RWPE2 (cell line): ENCODE measurements at regions not wholly inside any gene's neighbourhood (a gene's known extent, or its start where the extent isn't known, plus 50 kb on each side); places are given as distances from the start of the nearest gene placed in this dataset.
"Not testable (repeated sequence)": the region's sequence is repeated elsewhere in the genome, so short reads cannot be mapped to it uniquely, and the experiment has no call there.

Source experiments
- ATAC-seq: fragments of 200-7000 bp; cut with Tn5 transposase; 3 replicates; pipeline ENCODE4 v1.9.1; 2021; ENCODE audit warnings: low read depth
- DNase-seq: peaks from one replicate; pipeline ENCODE4 v3.0.0-alpha.2; 2020; ENCODE audit warnings: low spot score
- H3K27ac ChIP-seq: fragments of 450-650 bp; 2 replicates; pipeline ENCODE4 v1.5.1; 2017; ENCODE audit warnings: mild to moderate bottlenecking; ENCODE audit not compliant: poor library complexity, severe bottlenecking
- H3K27me3 ChIP-seq: fragments of 250-450 bp; sonication (Bioruptor Pico); 2 replicates; pipeline ENCODE4 v1.5.1; 2021; ENCODE audit warnings: mild to moderate bottlenecking, moderate library complexity; ENCODE audit not compliant: insufficient read depth, poor library complexity, severe bottlenecking
- H3K36me3 ChIP-seq: fragments of 250-450 bp; sonication (Bioruptor Pico); 2 replicates; pipeline ENCODE4 v1.5.1; 2020; ENCODE audit warnings: low read depth, mild to moderate bottlenecking, moderate library complexity
- H3K4me1 ChIP-seq: fragments of 250-450 bp; sonication (Bioruptor Pico); 2 replicates; pipeline ENCODE4 v1.5.1; 2021; ENCODE audit warnings: mild to moderate bottlenecking, moderate library complexity; ENCODE audit not compliant: insufficient read depth, poor library complexity, severe bottlenecking
- H3K4me3 ChIP-seq: fragments of 250-450 bp; sonication (Bioruptor Pico); 2 replicates; pipeline ENCODE4 v1.5.1; 2021; ENCODE audit warnings: mild to moderate bottlenecking, moderate library complexity; ENCODE audit not compliant: severe bottlenecking
- H3K9me3 ChIP-seq: fragments of 250-450 bp; sonication (Bioruptor Pico); 2 replicates; pipeline ENCODE4 v1.5.1; 2021; ENCODE audit warnings: mild to moderate bottlenecking, moderate library complexity; ENCODE audit not compliant: severe bottlenecking
- TF ChIP-seq, protein P1 (sequence below): fragments of 450-650 bp; IDR thresholded peaks from one replicate; pipeline ENCODE4 v1.5.1; 2017; ENCODE audit warnings: mild to moderate bottlenecking, moderate library complexity; ENCODE audit not compliant: poor library complexity, severe bottlenecking

DNA sequence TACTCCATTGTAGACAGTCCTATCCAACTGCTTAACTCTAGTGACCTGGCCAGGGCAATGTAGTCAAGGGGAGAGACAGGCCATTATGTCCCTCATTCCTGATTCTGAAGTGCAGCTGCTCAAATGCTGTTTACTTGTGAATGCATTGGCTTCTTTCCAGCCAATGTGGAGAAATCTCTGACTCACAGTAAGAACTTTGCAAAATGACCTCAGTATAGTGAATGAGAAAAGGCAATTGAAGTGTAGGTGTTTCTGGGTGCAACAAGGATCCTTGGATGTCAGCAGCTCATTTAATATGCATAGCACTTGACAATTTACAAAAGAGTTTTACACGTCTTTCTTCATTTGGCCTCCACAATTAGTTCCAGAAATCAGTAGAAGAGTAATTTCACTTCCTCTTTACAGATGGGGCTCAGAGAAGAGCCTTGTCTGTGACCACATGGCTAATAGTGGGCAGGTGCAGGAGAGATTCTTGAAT lies 367.2 kb downstream of the OSTF1 start:
- H3K4me1 ChIP-seq, result no peaks in the 10 kb centered on the region

DNA sequence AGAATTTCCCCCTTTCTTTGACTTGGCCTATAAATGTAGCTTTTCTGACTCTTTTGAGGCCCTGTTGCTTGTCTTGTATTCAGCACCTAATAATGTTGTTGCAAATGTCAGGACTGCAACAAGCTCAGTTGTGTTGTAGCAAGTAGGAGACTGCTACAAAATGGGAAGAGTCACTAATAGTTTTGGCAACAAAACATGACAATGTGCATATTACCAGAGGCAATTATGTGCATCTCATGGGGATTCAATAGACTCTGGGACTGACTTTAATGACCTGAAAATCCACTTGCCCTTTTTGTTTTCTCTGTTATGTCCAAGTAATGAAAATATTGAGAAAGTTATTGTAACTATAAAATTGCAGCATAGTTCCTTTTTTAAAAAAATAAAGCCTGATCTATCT lies 368.4 kb downstream of the OSTF1 start:
- Histone ChIP-seq H3K9me3 (no peaks in the 10 kb centered on the region), H3K27me3 (peaks cover 5% of the 10 kb centered on the region), H3K4me3 (no peak overlapping the region), H3K36me3 (no peaks in the 10 kb centered on the region), H3K4me1 (no peaks in the 10 kb centered on the region), H3K27ac (no peak overlapping the region)
- TF ChIP-seq, protein P1, sequence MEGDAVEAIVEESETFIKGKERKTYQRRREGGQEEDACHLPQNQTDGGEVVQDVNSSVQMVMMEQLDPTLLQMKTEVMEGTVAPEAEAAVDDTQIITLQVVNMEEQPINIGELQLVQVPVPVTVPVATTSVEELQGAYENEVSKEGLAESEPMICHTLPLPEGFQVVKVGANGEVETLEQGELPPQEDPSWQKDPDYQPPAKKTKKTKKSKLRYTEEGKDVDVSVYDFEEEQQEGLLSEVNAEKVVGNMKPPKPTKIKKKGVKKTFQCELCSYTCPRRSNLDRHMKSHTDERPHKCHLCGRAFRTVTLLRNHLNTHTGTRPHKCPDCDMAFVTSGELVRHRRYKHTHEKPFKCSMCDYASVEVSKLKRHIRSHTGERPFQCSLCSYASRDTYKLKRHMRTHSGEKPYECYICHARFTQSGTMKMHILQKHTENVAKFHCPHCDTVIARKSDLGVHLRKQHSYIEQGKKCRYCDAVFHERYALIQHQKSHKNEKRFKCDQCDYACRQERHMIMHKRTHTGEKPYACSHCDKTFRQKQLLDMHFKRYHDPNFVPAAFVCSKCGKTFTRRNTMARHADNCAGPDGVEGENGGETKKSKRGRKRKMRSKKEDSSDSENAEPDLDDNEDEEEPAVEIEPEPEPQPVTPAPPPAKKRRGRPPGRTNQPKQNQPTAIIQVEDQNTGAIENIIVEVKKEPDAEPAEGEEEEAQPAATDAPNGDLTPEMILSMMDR, result no peak
- DNase-seq (no peak), ATAC-seq (no peak)

More for the DNA sequence above, 367.2 kb downstream of the OSTF1 start:
- Histone ChIP-seq H3K27me3 (peaks cover 5% of the 10 kb centered on the region), H3K4me3 (no peak overlapping the region), H3K27ac (no peak overlapping the region), H3K9me3 (no peaks in the 10 kb centered on the region), H3K36me3 (no peaks in the 10 kb centered on the region)
- DNase-seq (no peak), ATAC-seq (no peak)
- TF ChIP-seq, protein P1, result no peak

DNA sequence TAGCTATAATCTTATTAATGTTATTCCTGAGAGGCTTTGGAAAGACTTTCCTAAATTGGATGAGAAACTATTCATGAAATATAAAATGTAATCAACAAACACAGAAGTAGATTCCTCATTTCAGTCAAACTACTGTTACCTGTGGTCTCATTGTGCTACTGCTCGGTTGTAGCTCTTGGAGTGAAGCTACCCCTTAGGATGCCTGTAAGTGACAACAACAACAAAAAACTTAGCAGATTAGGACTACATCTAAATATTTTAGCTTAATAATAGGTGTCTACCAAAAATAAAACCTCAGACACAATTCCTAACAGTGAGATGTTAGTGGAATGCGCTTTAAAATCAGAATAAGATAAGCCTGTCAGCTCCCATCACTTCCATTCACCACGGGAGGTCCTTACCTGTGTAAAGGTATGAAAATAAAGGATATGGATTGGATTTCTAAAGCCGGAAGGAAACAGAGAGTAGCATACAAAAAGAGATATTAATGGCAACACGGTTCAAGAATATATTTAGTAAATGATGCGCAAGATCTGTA lies 369.2 kb downstream of the OSTF1 start:
- TF ChIP-seq, protein P1, result no peak
- no peak for ATAC-seq
- no peaks in the 10 kb centered on the region for H3K9me3 ChIP-seq
- H3K27me3 ChIP-seq, result peaks cover 5% of the 10 kb centered on the region
- H3K27ac ChIP-seq, result no peak overlapping the region
- no peaks in the 10 kb centered on the region for H3K36me3 ChIP-seq
- DNase-seq, result no peak
- H3K4me1 ChIP-seq, result no peaks in the 10 kb centered on the region
- H3K4me3 ChIP-seq, result no peak overlapping the region

DNA sequence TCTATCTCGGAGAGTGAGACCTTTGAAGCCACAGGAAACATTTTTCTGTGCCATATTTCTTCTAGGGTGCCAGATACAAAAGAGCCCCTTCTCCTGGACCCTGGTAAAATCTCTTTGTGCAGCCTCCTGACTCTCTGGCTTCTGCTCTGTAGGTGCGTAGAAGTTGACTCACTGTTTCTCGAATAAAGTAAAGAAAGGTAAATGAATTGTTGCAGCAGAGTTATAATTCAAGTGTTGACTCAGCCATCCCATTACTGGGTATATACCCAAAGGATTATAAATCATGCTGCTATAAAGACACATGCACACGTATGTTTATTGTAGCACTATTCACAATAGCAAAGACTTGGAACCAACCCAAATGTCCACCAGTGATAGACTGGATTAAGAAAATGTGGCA lies 371.0 kb downstream of the OSTF1 start:
- not testable (repeated sequence) for H3K4me3 ChIP-seq, H3K9me3 ChIP-seq, H3K27ac ChIP-seq, H3K36me3 ChIP-seq, DNase-seq, H3K4me1 ChIP-seq, H3K27me3 ChIP-seq, ATAC-seq

DNA sequence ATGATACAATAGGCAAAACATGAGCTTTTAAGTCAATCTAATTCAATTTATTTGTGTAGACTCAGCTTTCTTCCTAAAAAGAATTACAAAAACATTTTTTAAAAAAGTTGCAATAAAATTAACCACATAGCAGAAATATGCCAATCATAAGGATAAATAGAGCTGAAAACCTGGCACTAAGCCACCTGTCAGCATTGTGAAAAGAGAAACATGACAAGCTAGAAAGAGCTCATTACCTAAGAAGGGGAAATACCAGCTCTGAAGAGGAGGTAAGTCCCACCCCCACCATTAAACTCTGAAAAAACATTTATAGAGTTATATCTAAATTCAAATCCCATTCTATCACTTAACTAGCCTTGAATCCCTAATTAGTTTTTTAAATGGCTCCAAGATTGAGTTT lies 372.9 kb downstream of the OSTF1 start:
- DNase-seq, result no peak
- H3K36me3 ChIP-seq, result no peaks in the 10 kb centered on the region
- H3K27me3 ChIP-seq, result peaks cover 5% of the 10 kb centered on the region
- TF ChIP-seq, protein P1, result no peak
- H3K27ac ChIP-seq, result no peak overlapping the region
- H3K4me1 ChIP-seq, result no peaks in the 10 kb centered on the region
- ATAC-seq, result no peak
- H3K4me3 ChIP-seq, result no peak overlapping the region
- no peaks in the 10 kb centered on the region for H3K9me3 ChIP-seq
